ENCODE measurements at regions not wholly inside any gene's neighbourhood (a gene's known extent, or its start where the extent isn't known, plus 50 kb on each side); places are given as distances from the start of the nearest gene placed in this dataset.

- Histone ChIP-seq H3K4me3 (ENCODE audit: low read depth in 2 of 2, low read length in 2 of 2) (no peak overlapping the region), H3K27me3 (ENCODE audit: control insufficient read depth, insufficient read depth, low read length) (no peaks in the 10 kb centered on the region), H3K4me1 (ENCODE audit: control insufficient read depth, insufficient read depth, low read length) (no peaks in the 10 kb centered on the region; the same call in 1 of the 2 replicates), H3K36me3 (ENCODE audit: control insufficient read depth, insufficient read depth, low read length) (no peaks in the 10 kb centered on the region), H3K27ac (ENCODE audit: low read length) (no peak overlapping the region), H3K9me3 (ENCODE audit: control insufficient read depth, insufficient read depth, low read depth, low read length) (no peaks in the 10 kb centered on the region)
- POLR2A ChIA-PET: no interaction called here
- ATAC-seq (no peak), DNase-seq (ENCODE audit: low read depth, low spot score) (no peak)
- in situ Hi-C loops (cut with HindIII; ENCODE audit: low pct_unique_long_range_greater_than_20kb, low sequenced_read_pairs) (no loop called here), intact Hi-C loops (cut with micrococcal nuclease; ENCODE audit: unreplicated experiment) (no loop called here)
- no TSS peak for BruUV-seq (replicated peaks)
- TF ChIP-seq POLR2AphosphoS5 (IDR thresholded peaks at IDR 0.05; ENCODE audit: low read depth, low read length): no peak
- no peak for TF ChIP-seq REST (IDR thresholded peaks at IDR 0.05; ENCODE audit: insufficient read depth in 1 of 2, low read depth in 2 of 2, low read length in 1 of 2)
- TF ChIP-seq SIN3A (IDR thresholded peaks at IDR 0.05; ENCODE audit: borderline replicate concordance, insufficient read depth, low read depth, low read length): no peak
- no peak for TF ChIP-seq CTCF (IDR thresholded peaks at IDR 0.05)
- no peak for TF ChIP-seq TCF7L2 (IDR thresholded peaks at IDR 0.05; ENCODE audit: low read depth, low read length)
- CTCF ChIA-PET: no interaction called here
These were observed 106.9 kb downstream of the ADAMTS15 start for GRCh38 chr11:130555251-130555841.

GRCh38 chr11:130560000-130560780 is 111.7 kb downstream of the ADAMTS15 start:
- Histone ChIP-seq H3K36me3 (ENCODE audit: control insufficient read depth, insufficient read depth, low read length) (no peaks in the 10 kb centered on the region), H3K27me3 (ENCODE audit: control insufficient read depth, insufficient read depth, low read length) (no peaks in the 10 kb centered on the region), H3K4me1 (ENCODE audit: control insufficient read depth, insufficient read depth, low read length) (peaks cover 3% of the 10 kb centered on the region; the same call in 1 of the 2 replicates), H3K9me3 (ENCODE audit: control insufficient read depth, insufficient read depth, low read depth, low read length) (no peaks in the 10 kb centered on the region), H3K4me3 (ENCODE audit: low read depth in 2 of 2, low read length in 2 of 2) (no peak overlapping the region), H3K27ac (ENCODE audit: low read length) (peak overlapping the region; percentile 44; the same call in 1 of the 2 replicates)
- BruUV-seq (replicated peaks): no TSS peak
- peak; percentile 26; the same call in 1 of the 2 replicates for TF ChIP-seq TCF7L2 (IDR thresholded peaks at IDR 0.05; ENCODE audit: low read depth, low read length)
- no peak for TF ChIP-seq POLR2AphosphoS5 (IDR thresholded peaks at IDR 0.05; ENCODE audit: low read depth, low read length)
- TF ChIP-seq SIN3A (IDR thresholded peaks at IDR 0.05; ENCODE audit: borderline replicate concordance, insufficient read depth, low read depth, low read length): no peak
- TF ChIP-seq CTCF (IDR thresholded peaks at IDR 0.05): no peak
- no peak for TF ChIP-seq REST (IDR thresholded peaks at IDR 0.05; ENCODE audit: insufficient read depth in 1 of 2, low read depth in 2 of 2, low read length in 1 of 2)
- ChIA-PET CTCF (no interaction called here), POLR2A (no interaction called here)
- intact Hi-C loops (cut with micrococcal nuclease; ENCODE audit: unreplicated experiment) (no loop called here), in situ Hi-C loops (cut with HindIII; ENCODE audit: low pct_unique_long_range_greater_than_20kb, low sequenced_read_pairs) (no loop called here)
- ATAC-seq (peak; percentile 38; the same call in 1 of the 2 replicates), DNase-seq (ENCODE audit: low read depth, low spot score) (no peak)

Data from Panc1 (cell line).